ENCODE measurements at regions not wholly inside any gene's neighbourhood (a gene's known extent, or its start where the extent isn't known, plus 50 kb on each side); places are given as distances from the start of the nearest gene placed in this dataset.

DNA sequence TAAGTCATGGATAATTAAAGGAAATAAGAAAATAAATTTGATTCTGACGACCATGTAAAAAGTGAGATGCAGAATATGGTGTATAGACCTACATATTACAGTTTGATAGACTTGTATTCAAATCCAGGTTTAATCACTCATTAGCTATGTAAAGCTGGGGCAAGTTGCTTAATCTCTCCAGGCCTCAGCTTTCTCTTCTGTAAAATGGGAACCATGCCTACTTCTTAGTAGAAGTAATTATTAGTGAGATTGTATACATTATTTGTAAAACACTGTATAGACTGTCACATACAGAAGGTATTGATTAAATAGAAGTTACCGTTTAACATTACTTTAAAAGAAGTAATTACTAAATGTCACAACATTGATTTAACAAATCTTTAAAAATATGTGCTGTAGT lies 392.2 kb downstream of the STK39 start:
- no peak for TF ChIP-seq EZH2 (IDR thresholded peaks at IDR 0.05; ENCODE audit: insufficient read depth, poor library complexity, severe bottlenecking)
- TF ChIP-seq EZH2phosphoT487 (IDR thresholded peaks at IDR 0.05; ENCODE audit: insufficient read depth, low read depth): no peak

Measured in GM23248 (cell line).